GM23248 (cell line): ENCODE measurements at regions not wholly inside any gene's neighbourhood (a gene's known extent, or its start where the extent isn't known, plus 50 kb on each side); places are given as distances from the start of the nearest gene placed in this dataset.

Experiments
- DNase-seq: peaks from one replicate; pipeline ENCODE4 v3.0.0-alpha.2; 2015
- H2AFZ ChIP-seq: fragments of 200-600 bp; sonication (generic); 2 replicates; pipeline ENCODE4 v1.6.1; 2016; ENCODE audit warnings: antibody characterized with exemption
- H3F3A ChIP-seq: fragments of 200-600 bp; sonication (generic); 2 replicates; pipeline ENCODE4 v1.6.1; 2016; ENCODE audit warnings: mild to moderate bottlenecking, antibody characterized with exemption, mixed run types; ENCODE audit not compliant: insufficient read depth
- H3K27ac ChIP-seq: fragments of 200-600 bp; sonication (generic); 2 replicates; pipeline ENCODE4 v1.5.1; 2016; ENCODE audit warnings: mild to moderate bottlenecking
- H3K27me3 ChIP-seq: fragments of 200-600 bp; sonication (generic); replicated peaks from 2 replicates; pipeline ENCODE4 v1.6.1; 2016; ENCODE audit warnings: mild to moderate bottlenecking; ENCODE audit not compliant: insufficient read depth
- H3K36me3 ChIP-seq: fragments of 200-600 bp; sonication (generic); 2 replicates; pipeline ENCODE4 v1.6.1; 2016; ENCODE audit warnings: low read depth, mild to moderate bottlenecking
- H3K4me1 ChIP-seq: fragments of 200-600 bp; sonication (generic); 2 replicates; pipeline ENCODE4 v1.6.1; 2016; ENCODE audit warnings: mild to moderate bottlenecking; ENCODE audit not compliant: insufficient read depth
- H3K4me2 ChIP-seq: fragments of 200-600 bp; sonication (generic); one replicate; pipeline ENCODE4 v1.6.1; 2016; ENCODE audit warnings: mild to moderate bottlenecking; ENCODE audit not compliant: unreplicated experiment
- H3K4me3 ChIP-seq: fragments of 200-600 bp; sonication (generic); 2 replicates; pipeline ENCODE4 v1.5.1; 2016; ENCODE audit warnings: mild to moderate bottlenecking
- H3K79me2 ChIP-seq: fragments of 200-600 bp; sonication (generic); 2 replicates; pipeline ENCODE4 v1.6.1; 2016; ENCODE audit warnings: mild to moderate bottlenecking; ENCODE audit not compliant: insufficient read depth
- H3K9ac ChIP-seq: fragments of 200-600 bp; sonication (generic); 2 replicates; pipeline ENCODE4 v1.6.1; 2016; ENCODE audit warnings: mild to moderate bottlenecking
- H3K9me2 ChIP-seq: fragments of 200-600 bp; sonication (generic); 2 replicates; pipeline ENCODE4 v1.6.1; 2016; ENCODE audit warnings: mixed run types, mild to moderate bottlenecking, moderate library complexity; ENCODE audit not compliant: insufficient read depth
- H3K9me3 ChIP-seq: fragments of 200-600 bp; sonication (generic); one replicate; pipeline ENCODE4 v1.6.1; 2017; ENCODE audit warnings: low read depth
- H4K20me1 ChIP-seq: fragments of 200-600 bp; sonication (generic); 2 replicates; pipeline ENCODE4 v1.6.0; 2016; ENCODE audit not compliant: insufficient read depth
- EZH2 ChIP-seq: fragments of 200-600 bp; sonication (generic); IDR thresholded peaks from 2 replicates; pipeline ENCODE4 v1.6.1; 2018; ENCODE audit warnings: antibody characterized with exemption, mild to moderate bottlenecking; ENCODE audit not compliant: insufficient read depth, poor library complexity, severe bottlenecking
- EZH2phosphoT487 ChIP-seq: fragments of 200-600 bp; sonication (generic); IDR thresholded peaks from 2 replicates; pipeline ENCODE4 v1.6.1; 2018; ENCODE audit warnings: antibody characterized with exemption, moderate library complexity, mild to moderate bottlenecking, low read depth; ENCODE audit not compliant: insufficient read depth
- WGBS, 2 experiments: methylation state at CpG; one replicate each; pipeline ENCODE4 v1.1.6; 2015 to 2017; ENCODE audit warnings: low lambda C conversion rate in 2 of 2, low coverage in 1 of 2; ENCODE audit errors: missing lambda C conversion rate in 2 of 2; 5-methylcytosine and 5-hydroxymethylcytosine counted together
- in situ Hi-C: fragments of 300-500 bp; cut with MboI; formaldehyde crosslinking; loops from 2 replicates; pipeline ENCODE4 v1.15.0; 2020

DNA sequence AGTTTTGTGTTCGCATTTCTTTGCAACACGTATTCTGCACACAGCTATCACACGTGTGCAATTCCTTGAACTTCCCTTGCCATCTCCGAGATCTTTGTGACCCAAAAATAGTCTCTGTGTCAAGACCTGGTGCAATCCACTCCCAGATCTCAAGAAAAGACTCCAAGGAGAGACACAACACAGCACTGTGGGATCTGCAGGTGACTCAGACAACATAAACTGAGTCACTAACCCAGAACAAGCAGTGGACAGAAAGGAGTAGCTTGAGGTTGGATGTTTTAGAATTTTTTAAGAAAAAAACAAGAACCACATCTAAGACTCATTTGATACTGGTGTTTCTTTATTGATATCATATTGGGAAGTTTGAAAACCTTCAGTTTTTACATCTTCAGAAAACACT lies 396.9 kb downstream of the AGTPBP1 start:
- Histone ChIP-seq H3K9me3 (no peaks in the 10 kb centered on the region), H3K27me3 (no peaks in the 10 kb centered on the region), H3K27ac (no peak overlapping the region), H3K9ac (no peak overlapping the region), H4K20me1 (no peaks in the 10 kb centered on the region), H3K4me2 (no peak overlapping the region), H3K4me1 (no peaks in the 10 kb centered on the region), H2AFZ (no peak overlapping the region), H3K4me3 (no peak overlapping the region), H3K36me3 (no peaks in the 10 kb centered on the region), H3F3A (no peaks in the 10 kb centered on the region), H3K9me2 (no peaks in the 10 kb centered on the region), H3K79me2 (no peaks in the 10 kb centered on the region)
- TF ChIP-seq EZH2 (no peak), EZH2phosphoT487 (no peak)
- DNase-seq = peak; percentile 7
- WGBS, 2 experiments = 47 to 51% methylated on average over 4 of the region's 4 CpGs
- in situ Hi-C loops = no loop called here

DNA sequence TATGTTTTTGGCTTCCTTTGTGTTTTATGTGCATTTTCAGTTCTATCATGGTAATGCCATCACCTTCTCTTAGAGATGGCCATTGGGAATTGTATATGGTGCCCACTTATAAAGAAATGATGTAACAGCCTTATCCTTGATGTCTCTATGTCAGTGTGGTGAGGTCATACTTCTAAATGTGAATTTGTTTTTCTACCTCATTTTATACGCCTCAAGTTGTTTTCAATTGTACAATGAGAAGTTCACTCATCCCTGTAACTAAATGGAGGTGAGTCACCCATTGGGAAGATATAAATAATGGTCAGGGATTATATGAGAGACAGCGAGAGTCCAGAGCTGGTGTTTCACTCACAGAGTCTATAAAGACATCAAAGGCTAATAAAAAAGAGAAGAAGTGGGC lies 402.4 kb downstream of the AGTPBP1 start:
- TF ChIP-seq EZH2 (no peak), EZH2phosphoT487 (no peak)
- in situ Hi-C loops = no loop called here
- no peaks in the 10 kb centered on the region for H3K4me1 ChIP-seq
- H3K9me3 ChIP-seq = no peaks in the 10 kb centered on the region
- H3K27me3 ChIP-seq = no peaks in the 10 kb centered on the region; the same call in 1 of the 2 replicates
- H3F3A ChIP-seq = no peaks in the 10 kb centered on the region
- no peaks in the 10 kb centered on the region for H3K79me2 ChIP-seq
- no peak overlapping the region for H3K9ac ChIP-seq
- no peaks in the 10 kb centered on the region for H3K36me3 ChIP-seq
- H3K27ac ChIP-seq = no peak overlapping the region
- H3K9me2 ChIP-seq = no peaks in the 10 kb centered on the region
- no peak overlapping the region for H3K4me3 ChIP-seq
- DNase-seq = no peak
- no peak overlapping the region for H2AFZ ChIP-seq
- 7 to 19% methylated on average over 2 of the region's 2 CpGs for WGBS, 2 experiments
- H4K20me1 ChIP-seq = no peaks in the 10 kb centered on the region
- H3K4me2 ChIP-seq = no peak overlapping the region

DNA sequence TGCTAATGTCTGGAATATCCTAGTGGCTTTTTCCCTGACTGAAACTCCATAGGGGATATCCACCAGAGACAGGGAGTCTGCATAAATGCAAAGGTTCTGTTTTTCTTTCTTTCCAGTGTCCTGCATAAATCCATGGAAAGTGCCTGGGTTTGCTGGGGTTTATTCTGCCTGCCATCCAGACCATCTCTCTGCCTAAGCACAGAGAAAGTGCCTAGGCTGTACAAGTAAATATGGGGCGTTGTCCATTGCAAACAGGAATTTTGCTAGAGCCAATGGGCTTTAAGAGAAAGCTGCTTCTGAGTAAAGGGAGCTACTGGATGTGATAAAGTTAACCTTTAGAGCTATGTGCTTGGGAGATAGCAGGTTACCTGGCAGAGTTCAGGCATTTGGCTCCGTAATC lies 407.5 kb downstream of the AGTPBP1 start:
- WGBS, 2 experiments = 9 to 15% methylated on average over 2 of the region's 2 CpGs

DNA sequence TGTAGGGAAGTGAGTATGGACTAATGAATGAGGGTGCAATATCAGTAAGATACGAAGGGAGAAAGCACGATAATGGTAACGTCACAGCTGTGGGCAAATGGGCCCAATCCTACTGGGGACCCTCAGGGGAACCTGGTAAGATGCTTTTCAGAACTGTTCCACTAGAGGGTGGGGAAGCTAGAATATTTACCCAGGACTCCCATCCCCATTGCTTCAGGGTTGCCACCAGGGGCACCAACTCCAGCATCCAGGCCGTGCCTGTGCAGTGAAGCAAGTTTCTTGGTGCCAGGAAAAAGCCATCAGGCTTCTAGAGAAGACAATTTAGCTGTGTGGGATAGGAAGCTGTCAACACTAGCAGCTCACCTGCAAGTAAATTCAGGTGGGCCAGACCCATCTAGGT lies 409.3 kb downstream of the AGTPBP1 start:
- WGBS, 2 experiments = 46 to 51% methylated on average over 4 of the region's 4 CpGs
- no peaks in the 10 kb centered on the region for H3K4me1 ChIP-seq
- H2AFZ ChIP-seq = no peak overlapping the region
- no peak overlapping the region for H3K4me3 ChIP-seq
- H4K20me1 ChIP-seq = no peaks in the 10 kb centered on the region
- DNase-seq = peak; percentile 3
- H3K4me2 ChIP-seq = no peak overlapping the region
- H3K79me2 ChIP-seq = no peaks in the 10 kb centered on the region
- no peaks in the 10 kb centered on the region for H3F3A ChIP-seq
- H3K27me3 ChIP-seq = no peaks in the 10 kb centered on the region
- H3K9ac ChIP-seq = no peak overlapping the region
- no peaks in the 10 kb centered on the region for H3K9me2 ChIP-seq
- no peaks in the 10 kb centered on the region for H3K36me3 ChIP-seq
- H3K9me3 ChIP-seq = no peaks in the 10 kb centered on the region
- TF ChIP-seq EZH2phosphoT487 = no peak
- TF ChIP-seq EZH2 = no peak
- H3K27ac ChIP-seq = no peak overlapping the region
- in situ Hi-C loops = no loop called here

More for the DNA sequence above, 407.5 kb downstream of the AGTPBP1 start:
- H2AFZ ChIP-seq = no peak overlapping the region
- H3K4me2 ChIP-seq = no peak overlapping the region
- H3K9ac ChIP-seq = no peak overlapping the region
- no peaks in the 10 kb centered on the region for H3K79me2 ChIP-seq
- no peaks in the 10 kb centered on the region for H3K9me2 ChIP-seq
- no peaks in the 10 kb centered on the region for H4K20me1 ChIP-seq
- H3K27ac ChIP-seq = no peak overlapping the region
- no peaks in the 10 kb centered on the region for H3K4me1 ChIP-seq
- DNase-seq = no peak
- no peaks in the 10 kb centered on the region for H3K36me3 ChIP-seq
- H3K27me3 ChIP-seq = no peaks in the 10 kb centered on the region; the same call in 1 of the 2 replicates
- TF ChIP-seq EZH2 (no peak), EZH2phosphoT487 (no peak)
- no peak overlapping the region for H3K4me3 ChIP-seq
- in situ Hi-C loops = no loop called here
- H3K9me3 ChIP-seq = no peaks in the 10 kb centered on the region
- H3F3A ChIP-seq = no peaks in the 10 kb centered on the region

DNA sequence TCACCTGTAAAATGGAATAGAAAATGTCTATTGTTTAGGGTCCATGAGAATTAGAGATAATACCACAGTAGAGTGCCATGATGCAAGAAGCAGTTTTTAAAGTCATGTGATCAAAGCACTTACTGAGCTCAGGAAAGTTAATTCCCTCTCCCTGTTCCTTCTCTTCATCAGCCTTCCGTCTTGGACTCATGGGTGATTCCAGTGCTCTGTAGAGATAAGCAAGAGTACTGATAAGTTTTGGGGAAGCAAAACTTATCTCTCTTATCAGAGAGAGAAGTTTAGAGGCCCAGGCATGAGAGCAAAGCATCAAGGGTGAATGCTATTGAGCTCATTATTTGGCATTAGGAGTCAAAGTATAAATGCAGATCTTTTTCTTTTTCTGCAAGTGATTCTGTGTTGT lies 410.1 kb downstream of the AGTPBP1 start:
- Histone ChIP-seq H3K27me3 (no peaks in the 10 kb centered on the region; the same call in 1 of the 2 replicates), H4K20me1 (no peaks in the 10 kb centered on the region), H3F3A (no peaks in the 10 kb centered on the region), H2AFZ (no peak overlapping the region), H3K9me2 (no peaks in the 10 kb centered on the region), H3K4me2 (no peak overlapping the region), H3K27ac (no peak overlapping the region), H3K36me3 (no peaks in the 10 kb centered on the region), H3K79me2 (no peaks in the 10 kb centered on the region), H3K9me3 (no peaks in the 10 kb centered on the region), H3K4me1 (no peaks in the 10 kb centered on the region), H3K4me3 (no peak overlapping the region), H3K9ac (no peak overlapping the region)
- DNase-seq = no peak
- in situ Hi-C loops = no loop called here
- no peak for TF ChIP-seq EZH2phosphoT487
- no peak for TF ChIP-seq EZH2
- 26 to 35% methylated on average over 1 of the region's 1 CpG for WGBS, 2 experiments
